HEK293T (cell line): ENCODE measurements at regions not wholly inside any gene's neighbourhood (a gene's known extent, or its start where the extent isn't known, plus 50 kb on each side); places are given as distances from the start of the nearest gene placed in this dataset.

ENCODE experiments used
- CTCF ChIA-PET: fragments of 350-600 bp; formaldehyde crosslinking; extraction: SDS; loops from one replicate; lab custom pipeline; 2021; ENCODE audit warnings: antibody characterized with exemption, inconsistent platforms; lab: Yijun Ruan, JAX
- POLR2A ChIA-PET: fragments of 350-600 bp; formaldehyde crosslinking; extraction: SDS; loops from one replicate; lab custom pipeline; 2020; ENCODE audit warnings: antibody characterized with exemption, inconsistent platforms; lab: Yijun Ruan, JAX
- DNase-seq: peaks from one replicate; pipeline ENCODE4 v3.0.0; 2012; ENCODE audit warnings: mixed read lengths; ENCODE audit errors: extremely low spot score
- ARNT ChIP-seq: fragments of 450-650 bp; IDR thresholded peaks from 2 replicates; pipeline ENCODE4 v1.6.1; 2017; ENCODE audit warnings: mild to moderate bottlenecking
- BHLHE40 ChIP-seq: fragments of 450-650 bp; IDR thresholded peaks from 2 replicates; pipeline ENCODE4 v1.6.1; 2016; ENCODE audit warnings: mild to moderate bottlenecking, moderate library complexity, borderline replicate concordance
- CTBP1 ChIP-seq: fragments of 450-650 bp; IDR thresholded peaks from 2 replicates; pipeline ENCODE4 v1.6.1; 2016; ENCODE audit warnings: borderline replicate concordance
- ELF4 ChIP-seq: fragments of 450-650 bp; IDR thresholded peaks from 2 replicates; pipeline ENCODE4 v1.6.1; 2017; ENCODE audit warnings: antibody characterized with exemption
- FOXA1 ChIP-seq: fragments of 450-650 bp; IDR thresholded peaks from 2 replicates; pipeline ENCODE4 v1.6.1; 2016; ENCODE audit warnings: mild to moderate bottlenecking
- FOXK2 ChIP-seq: fragments of 450-650 bp; IDR thresholded peaks from 2 replicates; pipeline ENCODE4 v1.6.1; 2016; ENCODE audit warnings: mild to moderate bottlenecking
- FOXM1 ChIP-seq: fragments of 450-650 bp; IDR thresholded peaks from 2 replicates; pipeline ENCODE4 v1.6.1; 2017; ENCODE audit warnings: mild to moderate bottlenecking, borderline replicate concordance
- HDGF ChIP-seq: fragments of 450-650 bp; IDR thresholded peaks from 2 replicates; pipeline ENCODE4 v1.6.1; 2017; ENCODE audit warnings: antibody characterized with exemption, borderline replicate concordance
- L3MBTL2 ChIP-seq: fragments of 450-650 bp; conservative IDR thresholded peaks from 2 replicates; pipeline ENCODE4 v1.6.1; 2016; ENCODE audit warnings: mild to moderate bottlenecking
- LEF1 ChIP-seq: fragments of 450-650 bp; IDR thresholded peaks from 2 replicates; pipeline ENCODE4 v1.6.1; 2017; ENCODE audit warnings: mild to moderate bottlenecking, borderline replicate concordance
- NFRKB ChIP-seq: fragments of 450-650 bp; IDR thresholded peaks from 2 replicates; pipeline ENCODE4 v1.6.1; 2016; ENCODE audit warnings: mild to moderate bottlenecking, moderate library complexity
- PKNOX1 ChIP-seq: fragments of 450-650 bp; IDR thresholded peaks from 2 replicates; pipeline ENCODE4 v1.6.1; 2016
- SP1 ChIP-seq: fragments of 450-650 bp; IDR thresholded peaks from 2 replicates; pipeline ENCODE4 v1.6.1; 2017
- SUZ12 ChIP-seq: fragments of 450-650 bp; IDR thresholded peaks from 2 replicates; pipeline ENCODE4 v1.6.1; 2016; ENCODE audit warnings: mild to moderate bottlenecking
- TARDBP ChIP-seq: fragments of 450-650 bp; IDR thresholded peaks from 2 replicates; pipeline ENCODE4 v1.6.1; 2016
- ZNF384 ChIP-seq: fragments of 450-650 bp; IDR thresholded peaks from 2 replicates; pipeline ENCODE4 v1.6.1; 2016

- TF ChIP-seq ZNF384 (no peak), HDGF (no peak), FOXA1 (no peak), SUZ12 (no peak)
- CTCF ChIA-PET: no interaction called here
- DNase-seq: no peak
- POLR2A ChIA-PET: no interaction called here
Measured at GRCh38 chrX:16479206-16479869, 170.6 kb upstream of the S100G start.

GRCh38 chrX:16480049-16480448 lies 169.9 kb upstream of the S100G start:
- CTCF ChIA-PET: no interaction called here
- TF ChIP-seq NFRKB (no peak), PKNOX1 (no peak), ELF4 (no peak), BHLHE40 (no peak), ZNF384 (no peak), ARNT (no peak), SP1 (no peak), FOXA1 (no peak), SUZ12 (no peak), L3MBTL2 (no peak), HDGF (no peak), TARDBP (no peak)
- DNase-seq: no peak
- POLR2A ChIA-PET: no interaction called here

GRCh38 chrX:16484338-16484737 lies 165.6 kb upstream of the S100G start:
- CTCF ChIA-PET: no interaction called here
- TF ChIP-seq HDGF (no peak), SP1 (no peak), ELF4 (no peak)
- no peak for DNase-seq
- POLR2A ChIA-PET: interaction anchor here (0.6 kb wide), 1 partner anchor 229 kb away, joined by 3 read pairs; no protein-coding TSS in a partner anchor

- POLR2A ChIA-PET: no interaction called here
- CTCF ChIA-PET: no interaction called here
- no peak for DNase-seq
- TF ChIP-seq SP1 (no peak), CTBP1 (no peak), TARDBP (no peak), ELF4 (no peak)
Measured at GRCh38 chrX:16487620-16488385, 162.2 kb upstream of the S100G start.

- DNase-seq: no peak
- TF ChIP-seq ELF4 (no peak), PKNOX1 (no peak), LEF1 (no peak), NFRKB (no peak), TARDBP (no peak), FOXA1 (no peak), L3MBTL2 (no peak), HDGF (no peak), SUZ12 (no peak), BHLHE40 (no peak), ZNF384 (no peak)
- ChIA-PET CTCF (no interaction called here), POLR2A (no interaction called here)
Measured at GRCh38 chrX:16488959-16489358, 161.0 kb upstream of the S100G start.

GRCh38 chrX:16491461-16491860 lies 158.5 kb upstream of the S100G start:
- POLR2A ChIA-PET: no interaction called here
- TF ChIP-seq ELF4: no peak
- no peak for TF ChIP-seq NFRKB
- TF ChIP-seq HDGF: no peak
- TF ChIP-seq SUZ12: no peak
- no peak for TF ChIP-seq SP1
- TF ChIP-seq FOXM1: no peak
- TF ChIP-seq BHLHE40: no peak
- no peak for TF ChIP-seq ZNF384
- no peak for TF ChIP-seq CTBP1
- no peak for TF ChIP-seq L3MBTL2
- no peak for TF ChIP-seq FOXA1
- no peak for TF ChIP-seq FOXK2
- no peak for TF ChIP-seq ARNT
- no peak for TF ChIP-seq LEF1
- TF ChIP-seq PKNOX1: no peak
- no peak for TF ChIP-seq TARDBP
- CTCF ChIA-PET: no interaction called here
- DNase-seq: no peak

GRCh38 chrX:16496175-16496574 lies 153.8 kb upstream of the S100G start:
- TF ChIP-seq SP1 (no peak), ZNF384 (no peak), FOXM1 (no peak), NFRKB (no peak), BHLHE40 (no peak), FOXA1 (no peak), PKNOX1 (no peak), SUZ12 (no peak), ARNT (no peak), HDGF (no peak), FOXK2 (no peak), L3MBTL2 (no peak), TARDBP (no peak)
- ChIA-PET CTCF (interaction anchor here (0.6 kb wide), 1 partner anchor 201 kb away, joined by 3 read pairs; no protein-coding TSS in a partner anchor), POLR2A (no interaction called here)
- no peak for DNase-seq
